Testis (tissue), 2 donors: ENCODE measurements at regions not wholly inside any gene's neighbourhood (a gene's known extent, or its start where the extent isn't known, plus 50 kb on each side); places are given as distances from the start of the nearest gene placed in this dataset.
"Not testable (repeated sequence)": the region's sequence is repeated elsewhere in the genome, so short reads cannot be mapped to it uniquely, and the experiment has no call there.

Experiments
- DNase-seq: peaks from one replicate; pipeline ENCODE4 v3.0.0-alpha.2; 2019
- H3K27ac ChIP-seq, 2 donors: fragments of 200-600 bp; sonication (generic); one replicate each; pipeline ENCODE4 v1.5.1; 2019
- H3K27me3 ChIP-seq: fragments of 200-600 bp; sonication (generic); one replicate; pipeline ENCODE4 v1.5.1; 2019
- H3K36me3 ChIP-seq: fragments of 200-600 bp; sonication (generic); one replicate; pipeline ENCODE4 v1.5.1; 2017; ENCODE audit warnings: low read depth; ENCODE audit errors: missing control alignments
- H3K4me1 ChIP-seq: fragments of 200-600 bp; sonication (generic); one replicate; pipeline ENCODE4 v1.5.1; 2019
- H3K4me3 ChIP-seq, 2 donors: fragments of 200-600 bp; sonication (generic); one replicate each; pipeline ENCODE4 v1.5.1; 2017 to 2019
- H3K9me3 ChIP-seq: fragments of 200-600 bp; sonication (generic); one replicate; pipeline ENCODE4 v1.5.1; 2017
- POLR2A ChIP-seq: fragments of 450-650 bp; IDR thresholded peaks from one replicate; pipeline ENCODE4 v1.6.1; 2017; ENCODE audit warnings: antibody characterized with exemption, mild to moderate bottlenecking, moderate library complexity
- WGBS, 2 donors: methylation state at CpG; one replicate each; pipeline ENCODE4 v1.1.5; 2018; 5-methylcytosine and 5-hydroxymethylcytosine counted together
- intact Hi-C: fragments of 100-400 bp; cut with DNase I; formaldehyde crosslinking; loops from one replicate; pipeline ENCODE4 v1.15.1; 2023; ENCODE audit warnings: low total_unique reads
- TF ChIP-seq, protein P1 (sequence below), 3 experiments: fragments of 450-650 bp in 2 of 3; fragments of 200-600 bp in 1 of 3; sonication (generic) in 1 of 3; IDR thresholded peaks; one replicate each; pipeline ENCODE4 v1.5.1; 2016 to 2019; ENCODE audit warnings: antibody characterized with exemption in 3 of 3, mild to moderate bottlenecking in 2 of 3, moderate library complexity in 1 of 3

DNA sequence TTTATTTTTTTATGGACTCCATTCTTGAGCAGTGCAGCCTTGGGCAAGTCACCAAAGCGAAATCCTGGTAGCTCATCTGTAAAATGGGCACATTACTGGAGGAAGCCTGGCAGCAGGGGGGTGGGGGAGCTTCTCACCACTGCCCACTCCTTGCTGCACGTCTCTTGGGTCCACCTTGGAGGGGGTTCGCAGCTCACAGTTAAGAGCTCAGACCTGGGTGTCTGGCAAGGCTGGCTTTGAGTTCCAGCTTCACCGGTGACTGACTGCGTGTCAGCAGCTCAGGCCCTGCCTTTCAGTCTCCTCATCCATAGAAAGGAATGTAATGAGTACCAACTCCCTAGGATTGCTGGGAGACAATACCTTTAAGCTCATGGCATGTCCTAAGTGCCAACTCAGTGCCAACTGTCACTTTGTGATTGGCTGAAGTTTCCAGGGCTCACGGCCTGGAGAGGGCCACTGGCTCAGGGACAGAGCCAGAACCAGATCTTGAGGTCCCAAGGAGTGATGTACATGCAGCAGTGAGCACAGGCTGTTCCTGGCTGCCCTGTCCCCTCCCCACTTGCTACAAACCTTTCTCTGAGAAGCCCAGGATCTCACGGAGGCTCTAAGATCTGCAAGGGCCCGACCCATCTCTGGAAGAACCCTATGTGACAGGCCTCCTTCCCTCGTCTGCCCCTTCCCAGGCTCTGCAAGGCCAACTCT, 72.9 kb downstream of the C9orf50 start:
- Histone ChIP-seq H3K4me3 (no peak overlapping the region), H3K36me3 (no peaks in the 10 kb centered on the region), H3K27me3 (no peaks in the 10 kb centered on the region), H3K9me3 (no peaks in the 10 kb centered on the region), H3K27ac (peak overlapping the region; percentile 75 to 90), H3K4me1 (peaks cover 26% of the 10 kb centered on the region)
- WGBS, 2 donors, result 68 to 79% methylated on average over 8 to 9 of the region's 9 CpGs
- intact Hi-C loops, result no loop called here
- no peak for TF ChIP-seq POLR2A
- TF ChIP-seq, protein P1, sequence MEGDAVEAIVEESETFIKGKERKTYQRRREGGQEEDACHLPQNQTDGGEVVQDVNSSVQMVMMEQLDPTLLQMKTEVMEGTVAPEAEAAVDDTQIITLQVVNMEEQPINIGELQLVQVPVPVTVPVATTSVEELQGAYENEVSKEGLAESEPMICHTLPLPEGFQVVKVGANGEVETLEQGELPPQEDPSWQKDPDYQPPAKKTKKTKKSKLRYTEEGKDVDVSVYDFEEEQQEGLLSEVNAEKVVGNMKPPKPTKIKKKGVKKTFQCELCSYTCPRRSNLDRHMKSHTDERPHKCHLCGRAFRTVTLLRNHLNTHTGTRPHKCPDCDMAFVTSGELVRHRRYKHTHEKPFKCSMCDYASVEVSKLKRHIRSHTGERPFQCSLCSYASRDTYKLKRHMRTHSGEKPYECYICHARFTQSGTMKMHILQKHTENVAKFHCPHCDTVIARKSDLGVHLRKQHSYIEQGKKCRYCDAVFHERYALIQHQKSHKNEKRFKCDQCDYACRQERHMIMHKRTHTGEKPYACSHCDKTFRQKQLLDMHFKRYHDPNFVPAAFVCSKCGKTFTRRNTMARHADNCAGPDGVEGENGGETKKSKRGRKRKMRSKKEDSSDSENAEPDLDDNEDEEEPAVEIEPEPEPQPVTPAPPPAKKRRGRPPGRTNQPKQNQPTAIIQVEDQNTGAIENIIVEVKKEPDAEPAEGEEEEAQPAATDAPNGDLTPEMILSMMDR (IDR thresholded peaks at IDR 0.05), result no peak
- no peak for DNase-seq

DNA sequence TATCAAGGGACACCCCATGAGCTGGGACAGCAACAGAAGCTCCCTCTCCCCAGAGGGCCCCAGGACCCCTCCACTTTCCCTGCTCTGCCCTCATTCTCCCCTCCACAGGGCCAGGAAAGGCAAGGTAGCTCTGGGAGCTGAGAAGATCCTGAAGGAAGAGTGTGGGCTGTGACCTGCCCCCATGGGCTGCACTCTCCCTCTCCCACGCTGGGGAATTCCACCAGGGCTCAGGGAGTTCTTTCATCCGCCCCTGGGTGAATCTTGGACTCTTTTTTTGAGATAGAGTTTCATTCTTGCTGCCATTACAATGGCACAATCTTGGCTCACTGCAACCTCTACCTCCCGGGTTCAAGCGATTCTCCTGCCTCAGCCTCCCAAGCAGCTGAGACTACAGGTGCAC, 73.8 kb downstream of the C9orf50 start:
- Histone ChIP-seq H3K9me3 (no peaks in the 10 kb centered on the region), H3K4me3 (no peak overlapping the region), H3K4me1 (peaks cover 26% of the 10 kb centered on the region), H3K27ac (no peak overlapping the region), H3K27me3 (no peaks in the 10 kb centered on the region), H3K36me3 (no peaks in the 10 kb centered on the region)
- no peak for TF ChIP-seq POLR2A
- TF ChIP-seq, protein P1 (IDR thresholded peaks at IDR 0.05), result no peak
- intact Hi-C loops, result no loop called here
- DNase-seq, result no peak
- WGBS, 2 donors, result 62 to 71% methylated on average over 4 of the region's 4 CpGs

DNA sequence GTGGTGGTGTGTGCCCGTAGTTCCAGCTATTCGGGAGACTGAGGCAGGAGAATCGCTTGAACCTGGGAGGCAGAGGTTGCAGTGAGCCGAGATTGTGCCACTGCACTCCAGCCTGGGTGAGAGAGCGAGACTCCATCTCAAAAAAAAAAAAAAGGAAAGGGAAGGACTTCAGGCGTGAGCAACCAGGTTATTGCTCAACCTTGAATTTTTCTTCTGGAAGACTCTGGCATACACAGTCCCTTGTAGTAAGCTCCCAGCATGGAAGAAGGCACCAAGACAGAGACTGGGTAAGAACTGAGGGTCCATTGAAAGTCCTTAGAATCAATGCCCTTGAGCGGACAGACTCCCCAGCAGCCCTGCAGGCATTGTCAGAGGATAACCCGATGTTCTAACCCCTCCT, 75.0 kb downstream of the C9orf50 start:
- DNase-seq, H3K36me3 ChIP-seq, H3K4me3 ChIP-seq, H3K27ac ChIP-seq, intact Hi-C loops, H3K27me3 ChIP-seq, H3K9me3 ChIP-seq: not testable (repeated sequence)
- WGBS, 2 donors, result 83% methylated on average over 8 of the region's 8 CpGs
- peaks cover 26% of the 10 kb centered on the region for H3K4me1 ChIP-seq

DNA sequence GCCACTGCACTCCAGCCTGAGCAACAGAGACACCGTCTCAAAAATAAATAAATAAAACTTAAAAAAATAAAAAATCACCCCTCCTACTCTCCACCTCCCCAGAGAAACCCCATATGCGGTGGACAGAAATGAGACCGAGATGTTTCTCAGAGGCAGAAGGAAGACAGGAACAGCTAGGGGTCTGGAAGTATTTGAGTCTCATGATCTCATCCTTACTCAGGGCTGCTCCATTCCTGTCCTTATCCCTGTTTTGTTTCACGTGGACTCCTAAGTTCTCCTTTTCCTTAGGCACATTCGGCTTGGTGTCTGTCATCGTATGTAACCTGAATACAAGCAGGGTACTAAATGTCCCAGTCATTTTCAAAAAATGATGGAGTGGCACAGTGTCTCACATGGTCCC, 76.1 kb downstream of the C9orf50 start:
- H3K4me1 ChIP-seq, result peaks cover 20% of the 10 kb centered on the region
- H3K9me3 ChIP-seq, result no peaks in the 10 kb centered on the region
- H3K36me3 ChIP-seq, result no peaks in the 10 kb centered on the region
- H3K27ac ChIP-seq, result no peak overlapping the region
- intact Hi-C loops, result no loop called here
- no peaks in the 10 kb centered on the region for H3K27me3 ChIP-seq
- H3K4me3 ChIP-seq, result no peak overlapping the region
- WGBS, 2 donors, result 73 to 74% methylated on average over 6 of the region's 6 CpGs
- TF ChIP-seq POLR2A, result no peak
- TF ChIP-seq, protein P1 (IDR thresholded peaks at IDR 0.05), result no peak
- DNase-seq, result no peak

DNA sequence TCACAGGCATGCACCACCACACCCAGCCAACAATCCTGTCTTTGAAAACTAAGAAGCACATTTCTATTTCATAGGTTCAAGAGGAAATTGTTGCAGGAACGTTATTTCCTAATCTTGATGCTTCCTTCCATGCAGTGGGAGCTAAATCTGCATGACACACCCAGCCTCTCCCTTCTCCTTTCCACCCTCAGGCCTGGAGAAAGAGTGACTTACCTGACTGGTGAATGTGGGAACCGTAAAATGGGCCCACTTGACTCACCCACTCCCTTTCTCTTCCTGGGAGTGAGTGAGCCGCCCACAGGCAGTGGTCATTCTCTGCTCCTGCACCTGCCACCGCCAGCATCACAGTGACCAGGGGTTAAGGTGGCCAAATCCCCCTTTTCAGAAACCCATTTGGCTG, 78.2 kb downstream of the C9orf50 start:
- Histone ChIP-seq H3K9me3 (no peaks in the 10 kb centered on the region), H3K4me3 (no peak overlapping the region), H3K4me1 (no peaks in the 10 kb centered on the region), H3K36me3 (no peaks in the 10 kb centered on the region), H3K27me3 (no peaks in the 10 kb centered on the region), H3K27ac (no peak overlapping the region)
- 75 to 89% methylated on average over 4 of the region's 4 CpGs for WGBS, 2 donors
- DNase-seq, result no peak
- TF ChIP-seq POLR2A, result no peak
- TF ChIP-seq, protein P1 (IDR thresholded peaks at IDR 0.05), result no peak
- intact Hi-C loops, result no loop called here
